ENCODE measurements at regions not wholly inside any gene's neighbourhood (a gene's known extent, or its start where the extent isn't known, plus 50 kb on each side); places are given as distances from the start of the nearest gene placed in this dataset.

DNA sequence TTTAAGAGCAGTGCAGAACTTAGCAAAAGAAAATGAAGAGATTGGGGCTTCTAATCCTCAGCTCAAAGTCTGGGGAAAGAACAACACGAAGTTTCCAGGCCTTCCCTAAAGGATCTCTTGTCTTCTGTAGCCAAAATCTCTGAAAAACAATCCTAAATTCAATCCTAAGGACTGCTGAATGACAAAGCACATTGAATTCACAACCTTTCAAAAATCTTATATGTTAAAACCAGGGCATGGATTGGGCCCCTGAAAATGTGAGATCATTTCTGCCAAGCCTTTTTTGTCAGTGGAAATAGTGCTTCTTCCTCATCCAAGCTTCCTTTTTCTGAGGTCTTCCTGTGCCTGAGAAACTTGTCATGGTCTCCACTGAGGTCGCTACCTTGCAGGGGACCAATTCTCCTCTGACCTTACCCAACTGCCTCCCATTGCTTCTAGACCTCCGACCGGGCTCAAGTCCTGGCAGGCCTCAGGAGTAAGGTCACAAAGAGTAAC, 126.2 kb upstream of the ARID1B start:
- H3K27ac Mint-ChIP-seq, result no peak overlapping the region
- peaks cover 26% of the 10 kb centered on the region for H3K27me3 Mint-ChIP-seq (ENCODE audit: low read depth)
- DNase-seq (ENCODE audit: low spot score), result no peak
- no peak overlapping the region for H3K4me3 Mint-ChIP-seq
- H3K4me1 Mint-ChIP-seq (ENCODE audit: low read depth), result peaks cover 7% of the 10 kb centered on the region
- H3K36me3 Mint-ChIP-seq (ENCODE audit: low read depth), result no peaks in the 10 kb centered on the region
- no peaks in the 10 kb centered on the region for H3K9me3 Mint-ChIP-seq

DNA sequence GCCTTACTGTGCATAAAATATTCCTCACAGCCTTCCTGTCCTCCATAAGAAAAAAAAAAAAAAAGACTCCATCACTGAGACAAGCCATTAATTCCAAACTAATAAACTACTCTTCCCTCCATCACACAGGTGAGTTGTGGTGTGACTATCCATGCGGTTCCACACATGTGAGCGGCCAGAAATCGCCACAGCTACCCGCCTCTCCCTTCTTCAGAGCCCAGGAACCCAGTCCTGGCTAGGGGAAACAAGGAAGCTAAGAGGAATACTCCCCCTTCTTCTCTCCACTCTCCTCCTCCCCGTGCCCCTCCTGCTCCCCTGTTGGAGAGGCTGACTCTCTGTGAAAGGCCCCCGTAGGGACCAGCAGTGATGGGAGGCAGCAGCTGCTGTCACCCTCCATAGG, 128.6 kb upstream of the ARID1B start:
- Mint-ChIP-seq H3K36me3 (ENCODE audit: low read depth) (no peaks in the 10 kb centered on the region), H3K27me3 (ENCODE audit: low read depth) (peaks cover 27% of the 10 kb centered on the region), H3K9me3 (no peaks in the 10 kb centered on the region), H3K4me3 (no peak overlapping the region), H3K4me1 (ENCODE audit: low read depth) (peaks cover 7% of the 10 kb centered on the region), H3K27ac (no peak overlapping the region)
- DNase-seq (ENCODE audit: low spot score), result no peak

DNA sequence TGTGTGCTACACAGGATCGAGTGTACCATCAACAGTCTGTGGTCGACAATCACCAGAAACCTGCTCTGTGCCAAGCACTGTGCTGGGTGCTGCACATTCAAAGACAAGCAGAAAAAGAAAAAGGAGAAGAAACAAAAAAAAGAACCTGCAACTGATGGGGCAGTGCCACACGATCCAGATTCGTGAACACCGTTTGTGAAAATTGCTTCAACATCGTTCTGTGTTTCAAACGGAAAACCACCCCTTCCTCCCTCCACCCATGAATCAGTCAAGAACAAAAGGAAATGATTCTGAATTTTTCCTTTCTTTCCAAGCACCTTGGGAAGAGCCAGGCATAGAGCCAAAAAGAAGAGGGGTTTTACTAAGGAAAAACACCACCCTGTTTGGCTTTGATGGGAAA, 129.2 kb upstream of the ARID1B start:
- H3K4me1 Mint-ChIP-seq (ENCODE audit: low read depth), result peaks cover 7% of the 10 kb centered on the region
- peaks cover 27% of the 10 kb centered on the region for H3K27me3 Mint-ChIP-seq (ENCODE audit: low read depth)
- H3K9me3 Mint-ChIP-seq, result no peaks in the 10 kb centered on the region
- no peak for DNase-seq (ENCODE audit: low spot score)
- H3K4me3 Mint-ChIP-seq, result no peak overlapping the region
- H3K36me3 Mint-ChIP-seq (ENCODE audit: low read depth), result no peaks in the 10 kb centered on the region
- no peak overlapping the region for H3K27ac Mint-ChIP-seq

DNA sequence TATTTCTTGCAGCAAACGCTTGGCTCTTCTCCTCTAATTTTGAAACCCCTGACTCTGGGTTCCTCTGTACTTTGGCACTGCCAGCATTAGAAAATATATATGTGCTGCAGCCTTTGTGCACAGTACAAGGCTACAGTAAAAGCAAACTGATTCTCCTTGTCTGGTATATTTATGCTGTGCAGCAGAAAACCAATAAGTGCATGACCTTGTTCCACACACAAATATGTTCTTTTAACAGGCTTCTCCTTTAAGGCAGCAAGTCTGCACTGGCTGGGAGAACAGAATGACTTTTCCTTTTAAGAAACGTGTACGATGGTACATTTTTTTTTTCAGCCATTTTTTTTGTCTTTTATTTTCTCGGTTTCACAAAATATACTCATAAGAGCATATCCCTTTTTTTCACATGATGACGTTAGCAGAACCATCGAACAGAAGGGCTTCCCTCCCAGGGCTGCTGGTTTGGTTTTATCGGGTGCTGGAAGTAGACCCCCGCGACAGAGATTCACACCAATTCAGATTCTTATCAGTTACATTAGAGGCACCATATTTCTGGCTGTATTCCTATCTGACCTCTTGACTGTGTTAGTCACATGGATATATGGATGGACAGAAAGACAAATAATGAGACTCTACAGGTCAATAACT, 129.9 kb upstream of the ARID1B start:
- peak overlapping the region; percentile 6 for H3K4me3 Mint-ChIP-seq
- peaks cover 27% of the 10 kb centered on the region for H3K27me3 Mint-ChIP-seq (ENCODE audit: low read depth)
- H3K4me1 Mint-ChIP-seq (ENCODE audit: low read depth), result peaks cover 7% of the 10 kb centered on the region
- no peaks in the 10 kb centered on the region for H3K9me3 Mint-ChIP-seq
- H3K27ac Mint-ChIP-seq, result no peak overlapping the region
- H3K36me3 Mint-ChIP-seq (ENCODE audit: low read depth), result no peaks in the 10 kb centered on the region
- DNase-seq (ENCODE audit: low spot score), result no peak

DNA sequence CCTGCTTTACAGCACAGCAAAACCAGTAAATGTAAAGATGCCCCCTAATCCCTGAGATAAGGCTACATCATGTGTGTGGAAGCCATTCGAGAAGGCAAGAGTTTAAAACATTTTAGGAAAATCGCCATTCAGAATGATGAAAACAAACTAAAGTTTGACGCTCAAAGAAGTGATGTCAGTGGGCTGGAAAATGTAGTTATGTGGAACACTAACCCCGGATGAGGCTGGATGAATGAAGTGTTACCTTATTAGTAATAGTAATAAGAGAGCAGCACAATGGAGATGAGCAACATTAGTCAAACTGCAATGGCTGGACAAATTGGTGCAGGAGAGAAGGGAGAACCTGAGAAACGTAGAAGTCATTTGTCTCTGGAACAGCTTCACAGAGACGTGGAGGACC, 130.7 kb upstream of the ARID1B start:
- Mint-ChIP-seq H3K27me3 (ENCODE audit: low read depth) (peaks cover 27% of the 10 kb centered on the region), H3K36me3 (ENCODE audit: low read depth) (no peaks in the 10 kb centered on the region), H3K9me3 (no peaks in the 10 kb centered on the region), H3K27ac (no peak overlapping the region), H3K4me3 (no peak overlapping the region), H3K4me1 (ENCODE audit: low read depth) (peaks cover 7% of the 10 kb centered on the region)
- DNase-seq (ENCODE audit: low spot score), result no peak

DNA sequence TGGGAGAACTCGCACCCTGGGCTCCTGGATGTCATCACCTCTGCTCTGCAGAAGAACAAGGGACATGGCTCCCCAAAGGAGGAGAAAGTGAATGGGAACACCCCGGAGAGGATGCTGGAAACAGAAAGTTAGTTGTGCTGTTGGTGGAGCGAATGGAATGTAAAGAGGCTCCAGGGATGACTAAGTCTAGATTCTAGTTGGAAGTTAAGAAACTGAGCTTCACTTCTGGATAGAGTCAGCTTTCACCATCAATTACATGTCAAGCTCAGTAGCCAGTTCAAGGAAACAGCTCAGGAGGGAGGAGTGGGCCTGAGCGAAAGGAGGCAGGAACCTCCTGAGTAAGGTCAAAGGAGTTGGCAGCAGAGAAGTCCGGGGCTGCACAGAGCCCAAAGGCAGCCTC, 132.1 kb upstream of the ARID1B start:
- H3K4me3 Mint-ChIP-seq, result no peak overlapping the region
- H3K27me3 Mint-ChIP-seq (ENCODE audit: low read depth), result peaks cover 27% of the 10 kb centered on the region
- H3K36me3 Mint-ChIP-seq (ENCODE audit: low read depth), result no peaks in the 10 kb centered on the region
- peaks cover 7% of the 10 kb centered on the region for H3K4me1 Mint-ChIP-seq (ENCODE audit: low read depth)
- DNase-seq (ENCODE audit: low spot score), result no peak
- H3K9me3 Mint-ChIP-seq, result no peaks in the 10 kb centered on the region
- no peak overlapping the region for H3K27ac Mint-ChIP-seq

DNA sequence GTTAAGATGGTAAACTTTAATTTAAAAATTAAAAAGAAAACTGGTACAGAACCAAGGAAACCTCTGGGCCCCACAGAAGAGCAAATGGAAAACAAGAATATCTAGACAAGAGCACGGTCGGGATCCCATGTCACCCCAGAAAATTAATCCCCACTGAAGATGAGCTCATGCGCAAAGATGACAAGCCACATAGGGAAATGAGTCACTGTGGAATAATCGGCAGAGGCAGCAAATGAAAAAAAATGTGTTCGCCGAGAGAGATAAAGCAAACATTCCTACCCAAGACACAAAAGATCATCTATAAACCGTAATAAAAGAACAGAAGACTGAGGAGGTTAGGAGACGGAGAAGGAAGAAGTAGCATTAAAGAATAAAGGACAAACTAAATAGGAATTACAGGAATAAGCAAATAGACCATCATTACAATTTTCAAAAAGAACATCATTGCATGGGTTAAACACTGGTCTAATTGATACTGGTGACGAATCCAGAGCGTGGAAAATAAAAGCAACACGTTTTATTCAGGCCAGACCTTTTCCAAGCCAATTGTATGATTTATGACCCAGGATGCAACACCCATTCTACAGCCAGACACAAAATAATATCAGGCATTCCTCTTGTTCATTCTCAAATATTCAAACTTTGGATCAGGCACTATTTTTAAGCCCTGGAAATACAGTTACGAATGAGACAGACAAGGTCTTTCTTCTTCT, 138.0 kb upstream of the ARID1B start:
- Mint-ChIP-seq H3K27me3 (ENCODE audit: low read depth) (no peaks in the 10 kb centered on the region), H3K9me3 (no peaks in the 10 kb centered on the region), H3K4me1 (ENCODE audit: low read depth) (peaks cover 10% of the 10 kb centered on the region), H3K27ac (no peak overlapping the region), H3K36me3 (ENCODE audit: low read depth) (no peaks in the 10 kb centered on the region), H3K4me3 (no peak overlapping the region)
- no peak for DNase-seq (ENCODE audit: low spot score)

DNA sequence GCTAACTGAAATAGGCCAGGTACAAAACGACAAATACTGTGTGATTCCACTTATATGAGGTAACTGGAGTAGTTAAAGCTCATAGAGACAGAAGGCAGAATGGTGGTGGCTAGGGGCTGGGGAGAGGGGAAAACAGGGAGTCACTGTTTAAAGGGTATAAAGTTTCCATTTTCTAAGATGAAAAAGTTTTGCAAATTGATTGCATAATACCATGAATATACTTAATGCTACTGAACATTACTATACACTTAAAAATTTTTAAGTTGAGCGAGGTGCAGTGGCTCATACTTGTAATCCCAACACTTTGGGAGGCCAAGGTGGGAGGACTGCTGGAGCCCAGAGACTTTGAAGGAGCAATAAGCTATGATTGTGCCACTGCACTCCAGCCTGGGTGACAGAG, 138.6 kb upstream of the ARID1B start:
- Mint-ChIP-seq H3K27me3 (ENCODE audit: low read depth) (no peaks in the 10 kb centered on the region), H3K9me3 (no peaks in the 10 kb centered on the region), H3K27ac (no peak overlapping the region), H3K36me3 (ENCODE audit: low read depth) (no peaks in the 10 kb centered on the region), H3K4me3 (no peak overlapping the region), H3K4me1 (ENCODE audit: low read depth) (peaks cover 13% of the 10 kb centered on the region)
- no peak for DNase-seq (ENCODE audit: low spot score)

DNA sequence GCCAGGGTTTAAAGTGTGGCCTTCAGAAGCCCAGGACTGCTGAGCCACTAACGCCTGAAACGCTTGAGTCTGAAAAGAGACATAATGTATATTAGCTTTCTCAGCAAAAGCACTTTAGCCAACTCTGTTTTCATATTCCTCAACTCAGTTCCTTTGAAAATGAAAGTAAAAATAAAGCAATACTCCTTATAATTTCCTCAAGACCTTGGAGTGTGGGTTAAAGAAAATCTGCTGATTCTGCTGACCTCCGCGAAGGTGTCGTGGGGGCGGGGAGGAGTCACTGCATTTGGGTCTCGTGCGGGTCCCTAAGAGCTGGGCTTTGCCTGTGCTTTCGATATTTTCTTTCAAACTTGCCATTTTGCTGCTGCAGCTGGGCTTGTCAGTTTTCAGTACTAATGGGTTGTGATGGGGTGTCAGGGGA, 142.2 kb upstream of the ARID1B start:
- H3K4me3 Mint-ChIP-seq, result peak overlapping the region; percentile 3
- H3K27ac Mint-ChIP-seq, result no peak overlapping the region

DNA sequence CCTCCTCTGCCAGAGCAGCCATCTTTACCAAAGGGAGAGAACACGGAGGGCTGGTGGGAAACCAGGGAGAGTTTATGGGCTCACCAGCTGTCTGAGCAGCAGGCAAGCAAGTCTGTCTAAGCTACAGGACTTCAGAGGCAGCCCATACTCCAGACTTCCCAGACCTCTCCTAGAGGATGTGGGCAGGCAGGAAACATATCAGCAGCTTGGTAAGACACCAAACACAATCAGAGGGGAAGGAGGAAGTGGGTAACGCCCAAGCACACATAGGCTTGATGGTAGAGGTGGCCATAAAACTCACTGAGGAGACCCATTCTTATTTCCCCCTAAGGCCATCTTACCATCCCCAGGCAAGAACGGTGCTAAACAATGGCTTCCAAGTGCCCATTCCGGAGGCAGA, 143.1 kb upstream of the ARID1B start:
- no peaks in the 10 kb centered on the region for H3K27me3 Mint-ChIP-seq (ENCODE audit: low read depth)
- no peak overlapping the region for H3K4me3 Mint-ChIP-seq
- H3K9me3 Mint-ChIP-seq, result no peaks in the 10 kb centered on the region
- no peak for DNase-seq (ENCODE audit: low spot score)
- H3K4me1 Mint-ChIP-seq (ENCODE audit: low read depth), result peaks cover 13% of the 10 kb centered on the region
- no peaks in the 10 kb centered on the region for H3K36me3 Mint-ChIP-seq (ENCODE audit: low read depth)
- no peak overlapping the region for H3K27ac Mint-ChIP-seq

More for the DNA sequence above, 142.2 kb upstream of the ARID1B start:
- no peak for DNase-seq (ENCODE audit: low spot score)
- Mint-ChIP-seq H3K36me3 (ENCODE audit: low read depth) (no peaks in the 10 kb centered on the region), H3K27me3 (ENCODE audit: low read depth) (no peaks in the 10 kb centered on the region), H3K4me1 (ENCODE audit: low read depth) (peaks cover 13% of the 10 kb centered on the region), H3K9me3 (no peaks in the 10 kb centered on the region)

DNA sequence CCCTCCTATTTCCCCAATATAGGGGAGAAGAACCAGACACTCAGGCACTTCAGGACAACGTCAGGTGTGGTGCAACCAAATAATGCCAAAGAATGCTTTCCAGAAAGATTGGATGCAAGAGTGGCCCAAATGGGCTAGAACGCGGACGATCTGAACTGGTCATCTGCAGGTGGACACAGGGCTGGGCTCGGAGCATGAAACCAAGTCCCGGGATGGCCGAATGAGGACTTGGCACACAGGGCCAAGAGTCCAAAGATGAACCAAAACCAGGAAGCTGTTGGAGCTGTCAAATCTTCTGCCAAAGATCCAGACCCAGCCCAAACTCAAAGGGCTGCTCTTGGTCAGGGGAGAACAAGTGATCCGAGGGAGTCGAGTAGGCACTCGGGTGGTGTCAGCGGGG, 143.9 kb upstream of the ARID1B start:
- H3K27ac Mint-ChIP-seq, result no peak overlapping the region
- peaks cover 13% of the 10 kb centered on the region for H3K4me1 Mint-ChIP-seq (ENCODE audit: low read depth)
- DNase-seq (ENCODE audit: low spot score), result no peak
- H3K27me3 Mint-ChIP-seq (ENCODE audit: low read depth), result no peaks in the 10 kb centered on the region
- H3K4me3 Mint-ChIP-seq, result no peak overlapping the region
- no peaks in the 10 kb centered on the region for H3K9me3 Mint-ChIP-seq
- H3K36me3 Mint-ChIP-seq (ENCODE audit: low read depth), result no peaks in the 10 kb centered on the region

DNA sequence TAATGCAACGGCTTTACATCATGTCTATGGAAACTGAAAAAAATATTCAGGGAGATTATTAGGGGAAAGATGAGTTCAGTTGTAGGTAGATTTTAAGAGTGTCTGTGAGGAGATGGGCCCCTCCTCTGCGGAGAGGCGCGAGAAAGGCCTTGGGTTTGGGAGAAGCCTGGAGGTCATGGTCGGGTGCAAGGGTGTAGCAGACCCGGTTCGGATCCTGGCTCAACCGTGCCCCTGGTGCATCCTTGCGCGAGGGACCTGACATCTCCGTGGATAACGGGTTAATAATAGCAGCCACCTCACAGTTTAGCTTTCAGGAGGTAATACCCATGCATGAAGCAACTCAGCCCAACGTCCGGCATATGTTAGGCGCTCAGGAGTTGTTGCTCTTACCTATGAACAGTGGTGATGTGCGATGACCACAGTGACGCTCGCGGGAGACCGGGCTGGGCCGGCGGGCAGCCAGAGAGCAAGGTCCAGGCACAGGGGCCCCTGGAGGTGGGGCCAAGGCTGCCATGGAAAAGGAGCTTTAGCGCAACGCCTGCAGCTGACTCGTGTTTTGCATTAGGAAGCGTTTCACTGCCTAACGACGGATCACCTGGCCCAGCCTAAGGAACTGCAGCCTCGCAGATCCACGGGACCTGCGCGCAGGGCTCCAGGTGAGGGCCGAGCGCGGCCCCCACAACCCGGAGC, 146.4 kb upstream of the ARID1B start:
- no peaks in the 10 kb centered on the region for H3K36me3 Mint-ChIP-seq (ENCODE audit: low read depth)
- peaks cover 3% of the 10 kb centered on the region for H3K27me3 Mint-ChIP-seq (ENCODE audit: low read depth)
- no peak overlapping the region for H3K27ac Mint-ChIP-seq
- no peaks in the 10 kb centered on the region for H3K9me3 Mint-ChIP-seq
- peaks cover 13% of the 10 kb centered on the region for H3K4me1 Mint-ChIP-seq (ENCODE audit: low read depth)
- DNase-seq (ENCODE audit: low spot score), result no peak
- no peak overlapping the region for H3K4me3 Mint-ChIP-seq

DNA sequence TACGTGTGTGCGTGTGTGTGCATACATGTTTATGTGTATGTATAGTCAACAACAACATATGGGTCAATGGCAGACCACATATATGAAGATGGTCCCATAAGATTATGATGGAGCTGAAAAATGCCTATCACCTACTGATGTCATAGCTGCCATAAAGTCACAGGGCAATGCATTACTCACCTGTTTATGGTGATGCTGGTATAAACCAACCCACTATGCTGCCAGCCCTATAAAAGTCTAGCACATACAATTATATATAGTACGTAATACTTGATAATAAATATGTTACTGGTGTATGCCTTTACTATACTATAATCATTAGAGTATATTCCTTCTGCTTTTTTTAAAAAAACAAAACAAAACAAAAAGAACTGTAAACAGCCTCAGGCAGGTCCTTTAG, 148.4 kb upstream of the ARID1B start:
- no peaks in the 10 kb centered on the region for H3K4me1 Mint-ChIP-seq (ENCODE audit: low read depth)
- H3K9me3 Mint-ChIP-seq, result no peaks in the 10 kb centered on the region
- no peak overlapping the region for H3K27ac Mint-ChIP-seq
- no peak overlapping the region for H3K4me3 Mint-ChIP-seq
- H3K36me3 Mint-ChIP-seq (ENCODE audit: low read depth), result no peaks in the 10 kb centered on the region
- no peak for DNase-seq (ENCODE audit: low spot score)
- H3K27me3 Mint-ChIP-seq (ENCODE audit: low read depth), result peaks cover 6% of the 10 kb centered on the region

DNA sequence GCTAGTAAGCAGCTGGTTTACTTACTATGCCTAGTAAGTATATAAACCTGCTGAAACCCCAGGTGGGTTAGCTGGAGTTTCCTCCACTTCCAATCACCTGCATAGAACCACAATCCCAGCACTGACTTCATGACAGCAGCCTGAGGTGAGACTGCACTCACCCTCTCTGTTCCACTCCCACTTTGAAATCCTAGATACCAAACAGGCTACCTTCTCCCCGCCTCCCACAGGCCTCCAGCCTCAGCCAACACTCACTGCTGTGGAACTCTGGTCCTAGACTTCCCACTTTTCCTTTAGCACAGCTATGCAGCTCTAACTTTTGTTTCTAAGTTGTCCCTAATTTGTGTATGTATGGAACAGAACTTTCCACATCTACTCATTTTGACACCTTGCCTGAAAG, 149.7 kb upstream of the ARID1B start:
- Mint-ChIP-seq H3K27ac (no peak overlapping the region), H3K27me3 (ENCODE audit: low read depth) (peaks cover 6% of the 10 kb centered on the region)

More for the DNA sequence above, 149.7 kb upstream of the ARID1B start:
- no peaks in the 10 kb centered on the region for H3K36me3 Mint-ChIP-seq (ENCODE audit: low read depth)
- H3K4me1 Mint-ChIP-seq (ENCODE audit: low read depth), result no peaks in the 10 kb centered on the region
- DNase-seq (ENCODE audit: low spot score), result no peak
- no peak overlapping the region for H3K4me3 Mint-ChIP-seq
- no peaks in the 10 kb centered on the region for H3K9me3 Mint-ChIP-seq
